NCI-H187 (cell line): ENCODE measurements at regions not wholly inside any gene's neighbourhood (a gene's known extent, or its start where the extent isn't known, plus 50 kb on each side); places are given as distances from the start of the nearest gene placed in this dataset.

Source experiments
- DNase-seq, 2 experiments: peaks; one replicate each; lab custom pipeline; 2025; lab: John Stamatoyannopoulos, UW

- no peak for DNase-seq
Measured at GRCh38 chr12:30437616-30438015, 258.1 kb downstream of the IPO8 start.

GRCh38 chr12:30437044-30437443 is 258.6 kb downstream of the IPO8 start:
- no peak for DNase-seq

- no peak for DNase-seq
Measured at GRCh38 chr12:30428098-30428497, 267.6 kb downstream of the IPO8 start.

- no peak for DNase-seq
Measured at GRCh38 chr12:30427555-30427954, 268.1 kb downstream of the IPO8 start.

DNA sequence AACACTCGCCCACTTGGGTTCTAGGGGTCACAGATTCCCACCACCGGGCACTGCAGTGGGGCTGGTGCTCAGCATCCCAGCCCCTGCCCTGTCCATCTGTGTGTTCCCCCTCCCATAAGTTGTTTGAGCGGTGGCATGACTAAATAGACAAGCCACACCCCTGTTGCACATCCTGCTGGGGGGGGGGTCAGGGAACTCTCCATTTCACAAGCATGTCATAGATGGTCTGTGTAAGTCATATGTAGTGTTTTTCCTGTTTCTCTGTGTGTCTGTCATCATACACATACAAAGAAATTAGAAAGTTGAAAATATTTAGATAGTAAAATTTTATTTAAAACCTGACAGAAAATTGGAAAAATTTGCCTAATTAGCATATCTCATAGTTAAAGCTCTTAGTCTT is 270.2 kb downstream of the IPO8 start:
- DNase-seq, result no peak

DNA sequence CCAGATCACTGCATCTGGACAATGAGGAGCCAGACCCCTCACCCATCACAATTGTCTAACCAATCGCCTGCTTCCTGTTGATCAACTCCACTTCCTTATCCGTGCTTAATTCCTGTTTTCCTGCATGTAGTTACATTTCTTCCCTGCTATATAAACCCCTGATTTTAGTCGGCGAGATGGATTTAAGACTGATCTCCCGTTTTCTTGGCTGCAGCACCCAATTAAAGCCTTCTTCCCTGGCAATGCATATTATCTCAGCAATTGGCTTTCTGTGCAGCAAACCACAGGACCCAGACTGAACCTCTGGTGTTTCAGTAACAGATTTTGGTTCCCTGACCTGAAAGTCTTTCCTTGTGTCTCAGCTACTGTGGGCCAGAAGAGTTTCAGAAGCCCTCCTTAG is 272.3 kb downstream of the IPO8 start:
- DNase-seq, result no peak

DNA sequence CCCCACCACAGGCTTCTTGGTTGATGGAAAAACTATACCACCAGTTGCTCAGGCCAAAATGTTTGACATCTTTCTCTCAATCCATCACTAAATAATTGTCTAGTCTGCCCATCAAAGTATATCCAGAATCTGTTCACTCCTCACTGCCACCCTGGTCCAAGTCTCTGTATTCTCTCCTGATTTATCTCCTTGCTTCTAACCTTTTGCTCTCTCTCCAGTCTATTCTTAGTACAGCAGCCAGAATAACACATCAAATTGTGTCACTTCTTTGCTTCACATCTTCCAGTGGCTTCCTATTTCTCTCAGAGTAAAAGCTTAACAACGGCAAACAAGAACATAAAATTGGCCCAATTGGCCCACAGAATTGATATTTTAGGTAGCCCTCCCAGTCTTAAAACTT is 272.8 kb downstream of the IPO8 start:
- DNase-seq, result no peak

DNA sequence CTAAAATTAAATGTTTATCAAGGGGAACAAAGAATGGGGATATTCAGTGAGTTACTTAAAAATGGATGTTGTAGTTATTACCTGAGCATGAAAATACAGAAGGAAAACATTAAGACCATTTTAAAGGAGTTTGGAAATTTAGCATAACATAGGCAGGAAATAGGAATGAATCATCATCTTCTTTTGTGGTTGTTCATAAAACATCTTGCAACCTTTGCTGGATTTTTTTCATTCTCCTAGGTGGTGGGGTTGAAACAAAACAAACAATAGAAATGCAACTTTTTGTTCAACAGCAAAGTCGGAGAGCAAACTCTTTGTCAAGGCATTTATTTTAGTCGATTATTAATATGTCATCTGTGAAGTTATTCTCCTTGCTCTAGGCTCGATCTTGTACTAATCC is 275.1 kb downstream of the IPO8 start:
- DNase-seq, result no peak

- DNase-seq, result no peak
Measured at GRCh38 chr12:30417697-30418231, 277.9 kb downstream of the IPO8 start.

- no peak for DNase-seq
Measured at GRCh38 chr12:30416631-30417030, 279.0 kb downstream of the IPO8 start.

- DNase-seq, result no peak
Measured at GRCh38 chr12:30415777-30416176, 279.9 kb downstream of the IPO8 start.

GRCh38 chr12:30414507-30414906 is 281.2 kb downstream of the IPO8 start:
- DNase-seq, result no peak

DNA sequence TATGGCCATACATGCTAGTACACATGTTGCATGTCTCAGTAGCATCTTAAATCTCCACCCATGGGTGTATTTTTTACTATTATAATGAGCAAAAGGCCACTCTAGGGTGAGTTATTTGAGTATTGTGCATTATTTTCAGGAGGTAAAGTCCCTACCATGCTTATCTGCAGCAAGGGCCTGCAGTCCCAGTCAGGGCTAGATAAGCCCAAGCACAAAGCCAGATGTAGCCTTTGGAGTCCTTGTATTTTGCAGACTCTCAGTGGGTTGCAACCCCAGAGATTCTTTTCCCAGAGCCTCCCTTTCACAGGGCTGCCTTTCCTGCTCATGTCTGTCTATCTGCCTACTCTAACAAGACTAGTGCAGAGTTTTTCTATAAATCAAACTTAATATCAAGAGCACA is 295.3 kb downstream of the IPO8 start:
- DNase-seq, result no peak

- DNase-seq, result no peak
Measured at GRCh38 chr12:30399859-30400258, 295.8 kb downstream of the IPO8 start.

GRCh38 chr12:30396576-30396975 is 299.1 kb downstream of the IPO8 start:
- no peak for DNase-seq

- DNase-seq, result no peak
Measured at GRCh38 chr12:30395190-30395589, 300.5 kb downstream of the IPO8 start.

- DNase-seq, result no peak
Measured at GRCh38 chr12:30391766-30392366, 303.8 kb downstream of the IPO8 start.

DNA sequence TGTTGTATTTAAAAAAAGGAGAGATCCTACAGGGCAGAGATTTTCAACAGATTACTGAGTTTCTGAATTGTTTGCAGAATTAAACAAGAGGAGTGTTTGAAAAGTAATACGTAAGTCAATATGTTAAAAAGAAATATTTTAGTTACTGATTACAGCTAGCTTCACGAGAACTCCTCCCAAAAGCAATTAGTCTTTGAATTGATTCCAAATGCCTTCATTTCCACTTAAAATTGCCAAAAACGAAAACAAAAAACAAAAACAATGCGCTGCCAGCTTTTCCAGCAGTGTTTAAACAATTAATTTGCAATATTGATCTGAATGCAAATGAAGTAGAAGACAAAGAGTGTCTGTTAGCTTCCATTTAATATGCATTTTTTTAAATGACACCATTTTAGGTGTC is 310.0 kb downstream of the IPO8 start:
- no peak for DNase-seq

GRCh38 chr12:30384976-30385375 is 310.7 kb downstream of the IPO8 start:
- DNase-seq, result no peak

GRCh38 chr12:30378307-30378706 is 317.4 kb downstream of the IPO8 start:
- DNase-seq, result no peak

DNA sequence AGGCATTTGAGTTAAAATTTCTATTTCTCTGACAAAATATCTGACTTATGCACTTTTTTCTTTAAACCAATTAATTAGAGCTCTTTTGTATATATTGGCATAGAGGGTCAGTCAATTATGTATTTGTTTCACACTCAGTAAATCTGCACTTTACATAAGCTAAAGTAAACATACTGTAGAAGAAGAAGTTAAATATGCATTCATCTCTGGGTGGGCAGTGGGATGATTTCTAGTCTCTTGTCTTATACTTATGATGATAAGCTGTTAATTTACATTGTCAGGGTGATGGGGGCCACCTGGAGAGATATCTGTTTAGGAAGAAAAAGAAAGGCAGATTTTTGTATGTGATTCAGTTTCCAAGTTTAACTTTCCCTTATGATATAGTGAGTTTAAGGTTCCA is 330.8 kb downstream of the IPO8 start:
- DNase-seq, result no peak

- DNase-seq, result no peak
Measured at GRCh38 chr12:30361145-30361544, 334.5 kb downstream of the IPO8 start.

DNA sequence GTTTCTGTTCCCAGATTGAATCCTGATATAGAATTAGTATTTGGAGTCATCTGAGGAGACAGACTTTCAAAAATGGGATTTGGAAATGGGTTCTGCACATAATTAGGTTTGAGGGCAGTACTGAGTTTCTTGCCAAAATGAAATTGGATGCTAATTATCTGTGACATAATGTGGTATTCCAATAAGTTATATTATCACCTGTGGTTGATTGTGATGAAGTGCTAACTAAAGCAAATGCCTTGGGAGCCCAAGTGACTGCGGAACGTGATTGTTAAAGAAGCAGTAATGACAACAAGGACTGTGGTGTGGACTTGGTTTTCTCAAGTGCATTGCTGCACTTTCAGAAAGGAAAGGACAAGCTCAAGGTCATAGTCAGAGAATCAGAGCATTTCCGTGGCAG is 337.0 kb downstream of the IPO8 start:
- no peak for DNase-seq

DNA sequence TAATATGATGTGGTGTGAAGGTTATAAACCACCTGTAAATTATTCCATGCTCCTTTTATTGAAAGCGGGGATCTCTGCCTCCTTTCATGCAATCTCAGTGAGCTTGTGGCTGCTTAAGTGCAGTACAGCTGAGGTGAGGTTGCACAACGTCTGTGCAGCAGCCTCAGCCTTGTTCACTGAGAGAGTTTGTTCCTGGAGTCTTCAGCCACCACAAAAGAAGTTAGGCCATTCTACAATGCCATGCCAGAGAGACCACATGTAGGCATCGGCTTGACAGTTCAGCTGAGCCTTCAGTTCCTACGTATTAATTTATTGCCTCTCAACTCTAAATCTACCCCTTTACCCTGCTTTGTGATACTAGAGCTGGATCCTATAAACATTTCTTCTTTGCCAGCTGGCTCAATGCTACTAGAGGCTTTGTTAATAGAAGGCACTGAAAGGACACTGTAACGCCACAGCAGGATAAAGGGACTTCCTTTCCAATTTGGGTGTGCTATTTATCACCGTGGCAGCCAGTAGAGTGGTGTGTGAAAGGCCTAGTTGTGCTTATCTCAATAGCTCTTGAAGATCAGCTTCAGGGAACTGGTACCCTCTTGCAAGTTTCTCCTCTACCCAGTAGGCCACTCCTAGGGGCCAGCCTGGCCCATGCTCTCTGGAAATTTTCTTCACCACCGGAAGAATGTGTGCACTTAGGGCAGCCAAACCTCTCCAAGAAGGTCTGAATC is 337.7 kb downstream of the IPO8 start:
- DNase-seq, result no peak
